ENCODE measurements at regions not wholly inside any gene's neighbourhood (a gene's known extent, or its start where the extent isn't known, plus 50 kb on each side); places are given as distances from the start of the nearest gene placed in this dataset.

DNA sequence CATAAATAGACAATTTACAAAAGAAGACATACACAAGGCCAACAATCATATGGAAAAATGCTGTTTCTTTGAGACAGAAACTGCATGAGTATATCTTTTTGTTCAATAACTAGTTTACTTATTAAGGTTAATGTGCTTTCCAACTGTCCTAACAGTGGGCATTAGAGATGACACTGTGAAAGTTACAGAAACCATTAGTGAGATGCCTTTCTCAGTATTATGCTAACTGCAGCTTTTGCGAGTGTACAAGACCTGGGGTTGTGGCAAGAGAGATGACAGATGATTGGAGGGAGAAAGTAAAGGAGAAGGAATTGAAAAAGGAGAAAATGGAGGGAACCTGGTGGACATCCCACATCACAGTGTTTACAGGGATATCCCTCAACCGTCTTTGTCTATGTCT is 640.5 kb downstream of the ZPLD1 start:
- TF ChIP-seq, protein P1, sequence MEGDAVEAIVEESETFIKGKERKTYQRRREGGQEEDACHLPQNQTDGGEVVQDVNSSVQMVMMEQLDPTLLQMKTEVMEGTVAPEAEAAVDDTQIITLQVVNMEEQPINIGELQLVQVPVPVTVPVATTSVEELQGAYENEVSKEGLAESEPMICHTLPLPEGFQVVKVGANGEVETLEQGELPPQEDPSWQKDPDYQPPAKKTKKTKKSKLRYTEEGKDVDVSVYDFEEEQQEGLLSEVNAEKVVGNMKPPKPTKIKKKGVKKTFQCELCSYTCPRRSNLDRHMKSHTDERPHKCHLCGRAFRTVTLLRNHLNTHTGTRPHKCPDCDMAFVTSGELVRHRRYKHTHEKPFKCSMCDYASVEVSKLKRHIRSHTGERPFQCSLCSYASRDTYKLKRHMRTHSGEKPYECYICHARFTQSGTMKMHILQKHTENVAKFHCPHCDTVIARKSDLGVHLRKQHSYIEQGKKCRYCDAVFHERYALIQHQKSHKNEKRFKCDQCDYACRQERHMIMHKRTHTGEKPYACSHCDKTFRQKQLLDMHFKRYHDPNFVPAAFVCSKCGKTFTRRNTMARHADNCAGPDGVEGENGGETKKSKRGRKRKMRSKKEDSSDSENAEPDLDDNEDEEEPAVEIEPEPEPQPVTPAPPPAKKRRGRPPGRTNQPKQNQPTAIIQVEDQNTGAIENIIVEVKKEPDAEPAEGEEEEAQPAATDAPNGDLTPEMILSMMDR (IDR thresholded peaks at IDR 0.05; ENCODE audit: control extremely low read depth, extremely low read depth, low read depth, missing control alignments) = no peak
- ChIA-PET CTCF (no interaction called here), POLR2A (no interaction called here)
- DNase-seq (ENCODE audit: extremely low spot score) = no peak

- DNase-seq (ENCODE audit: extremely low spot score) = no peak
- TF ChIP-seq, protein P1 (IDR thresholded peaks at IDR 0.05; ENCODE audit: control extremely low read depth, extremely low read depth, low read depth, missing control alignments) = no peak
- POLR2A ChIA-PET = no interaction called here
- CTCF ChIA-PET = no interaction called here
Measured at GRCh38 chr3:103077910-103078309, 643.1 kb downstream of the ZPLD1 start.

DNA sequence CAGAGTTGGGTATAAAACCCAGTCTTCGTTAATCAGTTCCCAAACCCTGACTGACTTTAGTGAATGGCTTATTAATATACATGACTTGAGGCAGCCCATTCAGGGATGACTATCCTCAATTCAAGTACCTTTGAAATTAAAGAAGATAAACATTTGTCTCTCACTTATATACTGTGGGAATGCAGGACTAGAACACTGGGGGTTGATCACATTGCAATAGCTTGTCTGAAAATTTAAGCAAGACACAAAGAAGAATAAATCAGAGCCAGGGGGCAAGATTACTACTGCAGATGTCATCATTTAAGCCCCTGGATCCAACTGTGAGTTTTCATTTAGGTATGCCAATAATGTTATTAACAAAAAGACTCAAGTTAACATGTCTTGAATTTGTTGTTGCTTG is 647.7 kb downstream of the ZPLD1 start:
- ChIA-PET POLR2A (no interaction called here), CTCF (no interaction called here)
- no peak for DNase-seq (ENCODE audit: extremely low spot score)
- TF ChIP-seq, protein P1 (IDR thresholded peaks at IDR 0.05; ENCODE audit: control extremely low read depth, extremely low read depth, low read depth, missing control alignments) = no peak

DNA sequence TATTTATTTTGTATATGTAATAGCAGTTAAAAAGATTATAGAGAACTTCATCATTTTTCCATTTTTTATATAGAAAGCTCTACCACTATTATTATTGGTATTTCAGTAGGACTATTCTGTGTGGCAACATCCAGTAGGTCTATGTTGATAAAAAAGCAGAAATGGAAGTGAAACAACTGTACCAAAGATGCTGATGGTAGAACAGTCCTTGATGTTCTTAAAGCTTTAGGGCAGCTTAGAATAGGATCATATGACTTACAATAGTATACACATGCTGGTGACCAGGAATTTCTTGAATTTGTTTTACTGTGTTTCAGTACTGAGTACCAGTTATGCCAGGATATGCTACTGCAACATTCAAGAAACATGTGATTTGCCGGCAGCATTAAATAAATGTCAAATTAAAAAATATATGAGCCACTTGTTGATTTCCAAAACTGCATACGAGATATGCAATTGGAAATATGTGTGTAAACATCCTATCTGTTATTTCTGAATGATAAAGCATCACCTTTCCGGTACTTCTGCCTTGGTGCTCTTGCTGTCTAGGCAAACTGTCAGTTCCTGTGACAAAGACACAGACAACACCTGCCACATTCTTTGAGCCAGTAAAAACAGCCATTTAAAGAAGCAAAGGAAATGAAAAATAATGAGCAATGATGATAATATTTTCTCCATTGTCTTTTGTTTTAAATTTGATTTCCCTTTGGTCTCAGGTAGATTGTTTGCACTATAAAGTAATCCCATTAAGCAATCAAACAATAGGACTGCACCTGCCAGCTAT is 649.2 kb downstream of the ZPLD1 start:
- POLR2A ChIA-PET = no interaction called here
- no peak for DNase-seq (ENCODE audit: extremely low spot score)
- TF ChIP-seq, protein P1 (IDR thresholded peaks at IDR 0.05; ENCODE audit: control extremely low read depth, extremely low read depth, low read depth, missing control alignments) = no peak
- CTCF ChIA-PET = no interaction called here

- CTCF ChIA-PET = interaction anchor here (1.3 kb wide), 1 partner anchor 19 kb away, joined by 5 read pairs; no protein-coding TSS in a partner anchor
- no peak for DNase-seq (ENCODE audit: extremely low spot score)
- TF ChIP-seq, protein P1 (IDR thresholded peaks at IDR 0.05; ENCODE audit: control extremely low read depth, extremely low read depth, low read depth, missing control alignments) = no peak
- POLR2A ChIA-PET = no interaction called here
Measured at GRCh38 chr3:103085465-103085864, 650.6 kb downstream of the ZPLD1 start.

GRCh38 chr3:103089758-103090157 is 654.9 kb downstream of the ZPLD1 start:
- ChIA-PET CTCF (no interaction called here), POLR2A (no interaction called here)
- TF ChIP-seq, protein P1 (IDR thresholded peaks at IDR 0.05; ENCODE audit: control extremely low read depth, extremely low read depth, low read depth, missing control alignments) = no peak
- no peak for DNase-seq (ENCODE audit: extremely low spot score)

Measured in GM10248 (cell line).